ENCODE measurements at regions not wholly inside any gene's neighbourhood (a gene's known extent, or its start where the extent isn't known, plus 50 kb on each side); places are given as distances from the start of the nearest gene placed in this dataset.
"Not testable (repeated sequence)": the region's sequence is repeated elsewhere in the genome, so short reads cannot be mapped to it uniquely, and the experiment has no call there.

DNA sequence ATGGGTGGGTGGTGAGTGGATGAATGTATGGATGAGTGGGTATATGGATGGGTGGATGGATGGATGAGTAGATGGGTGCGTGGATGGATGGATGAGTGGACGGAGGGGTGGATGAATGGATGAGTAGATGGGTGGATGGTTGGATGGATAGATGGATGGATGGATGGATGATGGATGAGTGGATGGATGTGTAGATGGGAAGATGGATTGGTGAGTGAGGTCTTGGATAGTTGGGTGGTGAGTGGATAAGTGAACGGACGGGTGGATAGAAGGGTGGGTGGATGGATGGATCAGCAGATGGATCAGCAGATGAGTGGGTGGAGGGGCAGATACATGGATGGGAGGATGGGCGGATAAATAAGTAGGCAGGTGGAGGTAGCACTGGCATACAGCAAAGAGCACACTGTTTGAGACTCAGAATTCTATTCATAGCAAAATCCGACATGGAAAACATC is 163.5 kb downstream of the C9orf50 start:
- no peak for DNase-seq (ENCODE audit: low read depth)

DNA sequence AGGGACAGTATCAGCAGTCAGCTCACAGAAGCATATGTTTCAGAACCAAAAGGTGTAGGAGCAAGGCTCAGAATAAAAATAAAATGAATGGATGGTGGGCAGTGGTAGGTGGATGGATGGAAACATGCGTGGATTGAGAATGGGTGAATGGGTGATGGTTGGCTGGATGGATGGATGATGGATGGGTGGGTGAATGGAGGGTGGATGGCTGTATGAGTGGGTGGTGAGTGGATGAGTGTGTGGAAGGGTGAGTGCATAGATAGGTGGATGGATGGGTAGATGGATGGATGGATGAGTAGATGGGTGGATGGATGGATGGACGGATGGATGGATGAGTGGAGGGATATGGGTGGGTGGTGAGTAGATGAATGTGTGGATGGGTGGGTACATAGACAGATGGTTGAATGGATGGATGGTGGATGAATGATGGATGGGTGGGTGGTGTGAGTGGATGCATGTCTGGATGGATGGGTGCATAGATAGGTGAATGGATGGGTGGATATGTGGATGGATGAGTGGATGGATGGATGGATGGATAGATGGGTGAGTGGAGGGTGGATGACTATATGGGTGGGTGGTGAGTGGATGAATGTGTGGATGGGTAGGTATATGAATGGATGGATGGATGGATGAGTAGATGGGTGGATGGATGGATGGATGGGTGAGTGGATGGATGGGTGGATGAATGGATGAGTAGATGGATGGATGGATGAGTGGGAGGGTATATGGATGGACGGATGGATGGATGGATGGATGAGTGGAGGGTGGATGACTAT is 164.2 kb downstream of the C9orf50 start:
- DNase-seq (ENCODE audit: low read depth), result no peak

DNA sequence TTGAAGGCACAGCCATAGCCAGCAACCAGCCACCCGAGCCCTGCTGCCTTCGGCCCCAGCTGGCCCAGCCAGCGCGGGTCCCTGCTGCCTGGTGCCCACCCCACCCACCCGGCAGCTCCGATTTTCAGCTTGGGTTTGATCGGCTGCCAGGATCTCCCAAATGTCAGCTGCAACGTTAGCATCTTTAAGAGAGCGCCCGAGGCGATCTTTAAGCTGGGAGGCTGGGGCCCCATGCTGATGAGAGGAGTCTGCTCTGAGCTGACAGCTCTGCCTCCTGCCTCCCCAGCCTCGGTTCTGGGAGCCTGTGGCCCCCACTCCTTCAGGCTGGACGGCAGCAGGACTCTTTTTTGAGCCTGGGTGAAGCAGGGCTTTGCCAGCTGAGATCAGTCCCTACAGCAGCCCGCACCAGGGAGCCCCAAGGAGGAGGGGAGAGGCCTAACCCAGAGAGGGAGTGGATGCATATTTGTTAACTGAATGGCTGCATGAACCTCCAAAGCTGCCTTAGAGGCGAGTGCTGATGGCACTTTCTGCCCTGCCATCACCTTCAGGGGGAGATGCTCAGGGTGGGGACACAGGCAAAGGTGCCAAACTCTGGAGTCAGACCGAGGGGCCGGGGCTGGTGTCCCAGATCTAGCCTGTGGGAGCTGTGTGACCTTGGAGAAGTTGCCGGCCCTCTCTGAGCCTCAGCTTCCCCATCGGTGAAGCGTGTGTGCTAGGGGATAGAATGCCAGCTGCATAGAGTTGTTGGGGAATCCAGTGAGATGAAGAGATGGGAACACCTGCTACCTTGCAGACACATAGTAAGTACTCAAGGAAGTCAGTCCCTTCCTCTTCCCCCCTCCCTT is 165.5 kb downstream of the C9orf50 start:
- no peak for DNase-seq (ENCODE audit: low read depth)

DNA sequence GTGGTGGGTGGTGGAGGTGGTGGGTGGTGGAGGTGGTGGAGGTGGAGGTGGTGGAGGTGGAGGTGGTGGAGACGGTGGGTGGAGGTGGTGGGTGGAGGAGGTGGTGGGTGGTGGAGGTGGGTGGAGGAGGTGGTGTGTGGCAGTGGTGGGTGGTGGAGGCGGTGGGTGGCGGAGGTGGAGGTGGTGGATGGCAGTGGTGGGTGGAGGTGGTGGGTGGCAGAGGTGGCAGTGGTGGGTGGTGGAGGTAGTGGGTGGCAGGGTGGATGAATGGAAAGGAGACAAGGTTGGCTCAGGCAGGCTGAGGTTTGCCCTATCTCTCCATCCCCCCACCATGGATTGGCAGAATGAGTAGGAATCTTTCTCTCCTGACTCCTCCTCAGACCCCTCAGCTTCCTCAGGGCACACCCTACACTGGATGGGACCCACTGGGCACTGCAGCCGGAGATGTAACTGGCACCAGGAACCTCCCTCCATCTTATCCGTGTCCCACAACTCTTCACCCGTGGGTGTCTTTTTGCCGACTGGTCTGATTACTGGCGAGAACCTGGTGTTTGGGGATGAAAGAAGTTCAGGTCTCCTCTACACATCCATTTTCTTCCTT is 166.3 kb downstream of the C9orf50 start:
- DNase-seq (ENCODE audit: low read depth), result no peak

DNA sequence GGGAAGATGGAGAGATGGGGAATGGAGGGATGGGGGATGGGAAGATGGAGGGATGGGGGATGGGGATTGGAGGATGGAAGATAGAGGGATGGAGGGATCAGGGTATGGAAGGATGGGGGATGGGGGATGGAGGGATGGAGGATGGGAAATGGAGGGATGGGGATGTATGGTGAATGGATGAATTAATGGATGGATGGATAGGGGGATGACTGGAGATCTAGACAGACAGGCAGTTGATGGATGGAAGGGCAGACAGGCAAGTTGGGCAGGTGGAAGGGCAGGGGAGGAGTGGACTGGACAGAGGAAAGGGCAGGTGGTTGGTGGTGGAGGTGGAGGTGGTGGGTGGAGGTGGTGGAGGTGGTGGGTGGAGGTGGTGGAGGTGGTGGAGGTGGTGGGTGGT is 167.2 kb downstream of the C9orf50 start:
- no peak for DNase-seq (ENCODE audit: low read depth)

DNA sequence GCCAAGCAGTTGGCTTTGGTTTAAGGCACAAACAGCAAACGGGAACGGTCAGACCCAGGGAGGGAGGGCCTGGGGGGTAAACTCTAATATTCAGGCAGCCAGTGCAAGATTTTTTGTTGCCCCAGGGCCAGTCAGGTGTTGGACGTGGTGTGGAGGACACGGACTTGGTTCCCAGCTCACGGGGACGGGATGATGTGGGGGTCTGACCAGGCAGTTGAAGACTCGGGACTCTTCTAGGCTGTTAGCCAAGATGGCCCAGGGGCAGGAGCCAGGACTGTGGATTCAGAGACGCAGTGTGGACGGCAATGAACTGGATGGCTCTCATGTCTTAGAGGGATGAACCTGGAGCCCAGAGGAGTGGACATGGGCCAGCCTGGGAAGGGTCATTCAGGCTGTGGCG is 169.2 kb downstream of the C9orf50 start:
- DNase-seq (ENCODE audit: low read depth), result no peak

DNA sequence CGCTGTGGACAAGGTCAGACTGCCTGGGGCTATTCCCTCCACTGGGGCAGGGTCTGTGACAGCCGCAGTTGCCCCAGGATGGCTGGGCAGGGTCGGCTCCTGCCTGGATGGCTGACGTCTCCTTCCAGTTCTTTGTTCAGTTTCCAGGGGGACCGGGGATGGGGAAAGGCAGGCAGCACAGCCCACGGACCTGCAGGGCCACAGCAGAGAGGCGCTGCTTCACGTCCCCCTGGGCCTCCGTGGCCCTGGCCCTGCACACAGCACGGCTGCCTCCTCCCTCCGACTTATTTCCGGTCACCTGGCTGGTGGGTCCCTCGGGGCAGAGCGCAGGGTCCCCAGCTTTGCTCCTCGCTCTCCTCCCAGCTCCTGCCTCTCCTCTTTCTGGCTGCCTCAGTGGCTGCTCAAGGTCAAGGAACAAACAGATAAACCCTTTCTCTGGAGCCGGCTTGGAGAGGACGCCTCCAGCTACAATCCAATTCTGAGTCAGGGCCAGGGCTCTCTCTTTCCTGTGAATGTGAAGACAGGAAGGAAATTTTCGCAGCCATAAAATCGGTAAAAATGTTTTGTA is 169.7 kb downstream of the C9orf50 start:
- peak; percentile 26 for DNase-seq (ENCODE audit: low read depth)

DNA sequence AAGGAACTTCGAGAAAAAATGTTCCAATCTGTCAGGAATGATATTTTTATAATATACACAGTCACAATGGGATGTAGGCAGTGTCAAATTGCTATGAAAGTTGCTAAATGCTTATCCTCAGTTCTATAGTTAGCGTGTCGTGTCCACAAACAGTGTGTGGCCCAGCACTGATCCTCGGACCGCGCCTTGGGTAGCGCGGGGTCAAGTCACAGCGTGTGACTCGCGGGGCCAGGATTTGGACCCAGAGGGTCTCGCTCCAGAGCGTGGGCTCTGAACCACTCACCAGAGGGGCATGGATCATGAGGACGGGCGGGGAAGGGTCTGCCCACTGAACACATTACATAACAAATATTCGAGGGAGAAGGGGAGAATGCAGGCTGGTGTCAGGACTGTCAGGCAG is 171.8 kb downstream of the C9orf50 start:
- no peak for DNase-seq (ENCODE audit: low read depth)

DNA sequence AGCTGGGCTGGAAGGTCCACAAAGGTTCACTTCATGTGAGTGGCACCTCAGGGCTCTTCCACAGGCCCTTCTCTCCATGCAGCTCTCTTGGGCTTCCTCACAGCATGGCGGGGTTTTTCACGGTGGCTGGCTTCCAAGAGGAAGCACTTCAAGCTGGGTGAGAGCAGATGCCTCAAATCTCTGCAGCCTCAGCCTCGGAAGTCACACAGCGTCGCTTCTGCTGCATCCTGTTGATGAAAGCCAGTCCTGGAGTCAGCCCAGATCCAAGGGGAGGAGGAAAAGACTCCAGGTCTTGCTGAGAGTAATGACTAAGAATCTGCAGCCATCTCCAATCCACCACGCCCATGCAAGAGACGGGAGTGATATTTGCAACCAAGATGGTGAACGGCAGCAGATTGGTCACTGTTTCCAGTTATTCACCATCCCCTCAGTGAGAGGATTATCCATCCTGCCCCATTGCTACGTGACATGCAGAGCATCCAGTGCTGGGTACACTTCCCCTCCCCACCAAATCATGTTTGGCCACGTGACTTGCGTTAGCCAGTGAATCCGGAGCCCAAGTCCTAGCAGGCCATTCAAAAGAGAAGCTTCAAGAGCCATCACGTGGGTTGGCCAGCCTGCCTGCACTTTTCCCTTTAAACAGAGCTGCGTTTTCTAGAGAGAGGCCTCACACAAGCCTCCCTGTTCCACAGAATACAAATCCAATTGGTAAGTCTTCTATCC is 173.9 kb downstream of the C9orf50 start:
- DNase-seq (ENCODE audit: low read depth), result no peak

DNA sequence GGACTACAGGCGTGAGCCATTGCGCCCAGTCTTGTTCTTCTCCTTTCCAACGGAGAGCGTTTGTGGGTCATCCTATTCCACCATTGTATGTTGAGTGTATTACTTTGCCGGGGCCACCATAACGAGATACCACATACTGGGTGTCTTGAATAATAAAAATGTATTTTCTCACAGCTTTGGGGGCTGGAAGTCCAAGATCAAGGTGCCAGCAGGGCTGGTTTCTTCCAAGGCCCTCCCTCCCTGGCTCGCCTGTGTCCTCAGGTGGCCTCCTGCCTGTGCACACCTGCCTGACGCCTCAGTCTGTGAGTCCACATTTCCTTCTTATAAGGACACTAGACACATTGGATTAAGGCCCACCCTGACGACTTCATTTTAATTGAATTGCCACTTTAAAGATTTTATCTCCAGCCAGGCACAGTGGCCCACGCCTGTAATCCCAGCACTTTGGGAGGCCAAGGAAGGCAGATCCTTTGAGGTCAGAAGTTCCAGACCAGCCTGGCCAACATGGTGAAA is 175.1 kb downstream of the C9orf50 start:
- DNase-seq (ENCODE audit: low read depth), result no peak

DNA sequence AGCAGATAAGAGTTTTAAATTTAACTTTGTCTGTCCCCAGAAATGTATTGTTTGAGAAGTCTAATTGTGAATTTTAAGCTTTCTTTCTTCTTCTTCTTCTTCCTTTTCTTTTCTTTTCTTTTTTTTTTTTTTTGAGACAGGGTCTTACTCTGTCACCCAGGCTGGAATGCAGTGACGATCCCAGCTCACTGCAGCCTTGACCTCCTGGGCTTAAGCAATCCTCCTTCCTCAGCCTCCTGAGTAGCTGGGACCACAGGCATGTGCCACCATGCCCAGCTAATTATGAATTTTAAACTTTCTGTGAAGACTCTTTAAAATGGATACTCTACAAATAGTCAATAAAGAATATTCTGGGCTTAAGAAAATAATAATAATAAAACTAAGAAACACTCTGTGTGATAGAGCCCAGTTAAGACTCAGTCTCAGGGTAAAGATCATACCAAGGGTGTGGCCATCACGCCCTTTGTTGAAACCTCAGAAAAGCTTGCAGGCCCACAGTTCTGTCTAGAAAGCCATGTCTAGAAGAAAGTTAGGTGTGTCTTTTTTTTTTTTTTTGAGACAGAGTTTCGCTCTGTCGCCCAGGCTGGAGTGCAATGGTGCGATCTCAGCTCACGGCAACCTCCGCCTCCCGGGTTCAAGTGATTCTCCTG is 177.3 kb downstream of the C9orf50 start:
- DNase-seq (ENCODE audit: low read depth), result not testable (repeated sequence)

DNA sequence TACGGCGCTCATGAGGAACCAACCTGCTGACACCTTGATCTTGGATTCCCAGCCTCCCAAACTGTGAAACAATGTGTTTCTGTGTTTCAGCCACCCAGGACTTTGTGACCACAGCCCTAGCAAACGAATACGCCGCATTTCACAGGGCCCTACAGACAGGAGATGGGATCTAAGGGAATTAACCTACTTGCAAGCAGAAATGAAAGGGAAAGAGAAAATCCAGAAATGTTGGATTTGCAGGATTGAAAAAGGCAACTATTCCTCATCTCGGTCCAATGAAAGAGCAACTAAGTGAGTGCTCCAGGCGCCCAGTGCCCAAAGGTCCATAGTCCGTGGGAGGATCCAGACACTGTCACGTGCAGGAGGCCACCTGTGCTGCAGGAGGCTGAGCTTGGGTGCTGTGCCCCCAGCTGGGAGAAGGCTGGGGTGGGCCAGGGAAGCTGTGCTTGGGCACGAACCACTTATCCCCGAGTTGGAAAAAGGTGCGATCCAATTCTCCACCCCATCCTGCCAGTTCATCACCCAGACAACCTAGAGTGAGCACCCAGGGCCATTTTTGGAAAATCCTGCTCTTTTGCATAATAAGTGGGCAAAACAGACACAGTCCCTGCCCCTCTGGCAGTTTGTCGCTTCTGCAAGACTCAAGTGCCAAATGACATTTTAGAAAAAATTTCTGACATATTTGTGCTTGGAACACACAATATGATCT is 177.9 kb downstream of the C9orf50 start:
- DNase-seq (ENCODE audit: low read depth), result no peak

DNA sequence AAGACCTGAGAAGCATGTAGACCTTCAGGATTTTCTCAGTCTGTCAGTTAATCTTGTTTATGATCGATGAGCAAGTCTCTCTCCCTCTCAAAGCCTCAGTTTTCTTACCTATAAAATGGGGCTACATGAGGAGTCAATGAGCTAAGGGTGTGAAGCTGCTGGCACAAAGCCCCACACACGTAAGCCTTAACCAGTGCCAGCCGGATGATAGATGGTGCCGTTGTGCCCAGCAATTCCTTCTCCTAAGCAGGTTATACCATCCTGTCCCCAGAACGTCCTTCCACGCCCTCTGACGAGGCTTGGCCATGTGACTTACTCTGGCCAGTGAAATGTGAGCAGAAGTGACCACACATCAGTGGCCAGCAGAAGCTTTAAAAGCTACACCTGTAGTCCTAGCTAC is 179.0 kb downstream of the C9orf50 start:
- no peak for DNase-seq (ENCODE audit: low read depth)

DNA sequence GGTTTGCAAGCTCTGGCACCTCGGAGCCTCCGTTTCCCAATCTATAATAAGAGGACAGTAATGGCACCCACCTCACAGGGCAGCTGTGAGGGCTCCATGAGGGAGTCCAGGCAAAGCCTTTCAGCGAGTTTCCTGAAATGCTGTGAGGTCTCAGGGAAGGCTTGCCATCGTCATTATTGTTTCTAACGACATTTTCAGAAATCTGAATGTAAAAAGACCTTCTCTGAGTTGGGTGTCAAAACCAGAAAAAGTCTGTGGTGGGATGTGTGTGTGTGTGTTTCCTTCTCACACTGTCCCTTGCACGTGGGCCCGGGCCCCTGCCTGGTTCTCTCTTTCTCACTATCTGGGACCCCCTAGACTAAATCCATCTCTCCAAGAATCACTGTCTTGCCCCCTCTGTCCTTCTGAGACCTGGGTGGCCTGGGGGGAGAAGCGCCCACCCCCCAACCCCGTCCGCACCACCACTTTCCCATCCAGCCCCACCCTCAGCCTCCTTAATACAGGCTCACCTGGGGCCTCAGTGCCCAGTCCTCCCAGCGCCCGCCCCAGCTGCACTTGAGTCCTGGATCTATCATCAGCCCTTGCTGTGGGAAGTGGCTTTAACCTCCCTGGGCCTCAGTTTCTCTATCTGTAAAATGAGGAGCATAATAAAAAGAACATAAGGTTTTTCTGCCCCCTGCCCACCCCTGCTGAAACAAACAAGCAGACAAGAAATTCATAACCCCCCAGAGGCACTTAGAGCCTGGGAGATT is 180.3 kb downstream of the C9orf50 start:
- no peak for DNase-seq (ENCODE audit: low read depth)

DNA sequence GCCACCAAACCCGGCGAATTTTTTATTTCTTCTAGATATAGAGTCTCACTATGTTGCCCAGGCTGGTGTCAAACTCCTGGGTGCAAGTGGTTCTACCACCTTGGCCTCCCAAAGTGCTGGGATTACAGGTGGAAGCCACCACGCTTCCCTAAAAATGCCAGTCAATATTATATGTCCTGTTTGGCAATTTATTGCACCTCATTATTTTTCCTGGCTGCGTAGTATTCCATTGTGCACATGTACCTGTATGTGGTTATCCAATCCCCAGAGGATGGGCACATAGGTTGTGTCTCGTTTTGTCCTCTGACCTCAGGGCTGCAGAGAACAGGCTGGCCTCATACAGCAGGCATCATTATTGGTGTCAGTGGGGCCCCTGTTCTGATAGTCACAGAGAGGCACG is 181.7 kb downstream of the C9orf50 start:
- DNase-seq (ENCODE audit: low read depth), result no peak

DNA sequence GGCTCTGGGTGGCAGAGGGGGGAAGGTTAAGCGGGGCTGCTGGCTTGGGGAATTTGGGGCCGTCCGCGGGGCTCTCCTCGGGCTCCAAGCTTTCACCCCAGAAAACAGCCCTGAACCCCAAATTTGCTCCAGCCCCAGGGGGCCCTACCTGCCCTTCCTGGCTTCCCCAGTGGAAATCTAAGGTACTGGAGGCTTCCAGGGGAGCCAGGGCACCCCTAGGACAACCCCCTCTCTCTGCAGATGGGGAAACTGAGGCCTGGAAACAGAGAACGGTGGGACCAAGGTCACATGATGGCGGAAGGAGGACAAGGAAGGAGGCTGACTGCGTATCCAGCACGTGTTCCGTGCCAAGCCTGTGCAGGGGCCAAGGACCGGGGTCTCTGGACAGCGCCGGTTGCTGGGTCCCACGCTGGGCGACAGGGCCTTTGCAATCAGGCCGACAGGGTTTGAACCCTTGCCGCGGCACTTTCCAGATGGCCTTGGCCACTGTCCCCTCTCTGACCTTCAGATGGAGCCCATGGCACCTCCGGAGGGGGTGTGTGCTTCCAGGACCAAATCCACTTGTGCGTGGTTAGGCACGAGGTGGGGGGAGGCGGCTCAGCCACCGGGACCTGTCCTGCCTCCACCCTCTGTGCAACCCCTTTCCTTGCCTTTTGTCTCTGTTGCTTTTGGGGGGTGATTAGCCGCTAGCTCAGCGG is 183.1 kb downstream of the C9orf50 start:
- no peak for DNase-seq (ENCODE audit: low read depth)

DNA sequence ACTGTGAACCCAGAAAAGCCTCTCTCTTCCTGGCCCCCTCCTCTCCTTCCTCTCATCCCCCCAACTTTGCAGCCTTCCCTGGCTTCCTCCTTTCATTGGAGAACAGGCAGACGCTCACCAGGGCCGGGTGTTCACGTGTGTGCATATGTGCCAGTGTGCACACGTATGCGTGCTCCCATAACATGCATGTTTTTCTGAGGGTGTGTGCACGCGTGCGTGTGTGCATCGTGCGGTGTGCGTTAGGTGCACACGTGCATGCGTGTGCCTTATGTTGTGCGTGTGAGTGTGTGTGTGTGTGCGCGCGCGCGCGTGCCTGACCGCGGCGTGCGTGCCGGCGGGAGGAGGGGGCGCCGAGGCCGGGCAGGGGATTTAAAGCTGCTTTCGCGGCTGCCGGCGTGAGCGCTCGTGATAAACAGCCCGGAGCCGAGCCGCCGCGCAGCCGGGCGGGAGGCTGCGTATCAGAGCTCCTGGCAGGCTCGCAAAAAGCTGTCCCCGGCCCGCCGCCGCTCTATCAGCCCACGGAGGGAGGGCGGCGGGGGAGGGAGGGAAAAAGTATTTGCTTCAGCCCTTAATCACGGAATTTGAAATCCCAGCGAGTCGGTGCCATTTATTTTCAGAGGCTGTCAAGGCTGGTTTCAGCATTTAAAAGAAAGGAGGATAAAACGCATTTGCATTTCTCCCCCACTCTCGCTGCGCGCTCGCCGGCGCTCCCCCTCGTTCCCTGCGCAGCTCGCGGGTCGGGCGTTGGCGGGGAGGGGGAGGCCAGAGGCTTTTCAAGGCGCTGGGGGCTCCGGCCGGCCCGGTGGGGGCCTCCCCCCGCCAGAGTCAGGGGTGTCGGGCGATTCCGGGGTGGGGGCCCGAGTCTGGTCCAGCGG is 183.9 kb downstream of the C9orf50 start:
- DNase-seq (ENCODE audit: low read depth), result peak; percentile 67

Measured in iris pigment epithelial cell (primary cell).